PC-3 (cell line): ENCODE measurements at regions not wholly inside any gene's neighbourhood (a gene's known extent, or its start where the extent isn't known, plus 50 kb on each side); places are given as distances from the start of the nearest gene placed in this dataset.

Experiments used
- EZH2 ChIP-seq: fragments of 300-600 bp; sonication (generic); IDR thresholded peaks from one replicate; pipeline ENCODE4 v1.6.1; 2017; ENCODE audit warnings: antibody characterized with exemption, mild to moderate bottlenecking, low read length; ENCODE audit not compliant: unreplicated experiment
- TF ChIP-seq, protein P1 (sequence below): fragments of 300-600 bp; sonication (generic); conservative IDR thresholded peaks from 2 replicates; pipeline ENCODE4 v1.5.1; 2017; ENCODE audit warnings: antibody characterized with exemption, low read depth, mild to moderate bottlenecking, low read length

DNA sequence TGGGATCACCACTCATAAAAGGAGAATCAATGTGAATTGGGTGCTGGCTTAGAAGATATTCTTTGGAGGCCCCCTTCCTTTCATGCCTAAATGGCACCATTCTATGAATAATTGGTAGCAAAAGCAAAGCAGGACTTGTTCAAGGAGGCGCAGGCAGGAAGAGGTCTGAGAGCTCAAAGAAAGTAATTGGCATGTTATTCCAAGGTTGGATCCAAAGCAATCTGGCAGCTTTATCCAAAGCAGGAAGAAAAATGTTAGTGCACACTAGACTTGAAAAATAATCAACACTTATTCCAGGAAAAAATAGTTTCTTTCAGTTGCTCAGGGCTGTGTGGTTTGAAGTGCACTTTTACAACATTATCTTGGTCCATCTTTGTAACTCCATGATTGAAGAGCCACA lies 326.4 kb downstream of the NUAK1 start:
- TF ChIP-seq, protein P1, sequence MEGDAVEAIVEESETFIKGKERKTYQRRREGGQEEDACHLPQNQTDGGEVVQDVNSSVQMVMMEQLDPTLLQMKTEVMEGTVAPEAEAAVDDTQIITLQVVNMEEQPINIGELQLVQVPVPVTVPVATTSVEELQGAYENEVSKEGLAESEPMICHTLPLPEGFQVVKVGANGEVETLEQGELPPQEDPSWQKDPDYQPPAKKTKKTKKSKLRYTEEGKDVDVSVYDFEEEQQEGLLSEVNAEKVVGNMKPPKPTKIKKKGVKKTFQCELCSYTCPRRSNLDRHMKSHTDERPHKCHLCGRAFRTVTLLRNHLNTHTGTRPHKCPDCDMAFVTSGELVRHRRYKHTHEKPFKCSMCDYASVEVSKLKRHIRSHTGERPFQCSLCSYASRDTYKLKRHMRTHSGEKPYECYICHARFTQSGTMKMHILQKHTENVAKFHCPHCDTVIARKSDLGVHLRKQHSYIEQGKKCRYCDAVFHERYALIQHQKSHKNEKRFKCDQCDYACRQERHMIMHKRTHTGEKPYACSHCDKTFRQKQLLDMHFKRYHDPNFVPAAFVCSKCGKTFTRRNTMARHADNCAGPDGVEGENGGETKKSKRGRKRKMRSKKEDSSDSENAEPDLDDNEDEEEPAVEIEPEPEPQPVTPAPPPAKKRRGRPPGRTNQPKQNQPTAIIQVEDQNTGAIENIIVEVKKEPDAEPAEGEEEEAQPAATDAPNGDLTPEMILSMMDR = no peak
- no peak for TF ChIP-seq EZH2
